Activated naive CD4-positive, alpha-beta T cell treated with anti-CD3 and anti-CD28 coated beads, Interleukin-2, amount 50 U/mL, for 24 hours (primary cell): ENCODE measurements at regions not wholly inside any gene's neighbourhood (a gene's known extent, or its start where the extent isn't known, plus 50 kb on each side); places are given as distances from the start of the nearest gene placed in this dataset.
"Not testable (repeated sequence)": the region's sequence is repeated elsewhere in the genome, so short reads cannot be mapped to it uniquely, and the experiment has no call there.

Experiments
- H3K27ac Mint-ChIP-seq: one replicate; pipeline ENCODE4 v1.8.0; 2021; ENCODE audit warnings: mild to moderate bottlenecking, mixed read lengths
- H3K27me3 Mint-ChIP-seq: one replicate; pipeline ENCODE4 v1.8.0; 2021; ENCODE audit warnings: mixed read lengths
- H3K36me3 Mint-ChIP-seq: one replicate; pipeline ENCODE4 v1.8.0; 2021; ENCODE audit warnings: mixed read lengths
- H3K4me1 Mint-ChIP-seq: one replicate; pipeline ENCODE4 v1.8.0; 2021; ENCODE audit warnings: mixed read lengths
- H3K4me3 Mint-ChIP-seq: one replicate; pipeline ENCODE4 v1.8.0; 2021; ENCODE audit warnings: mild to moderate bottlenecking, mixed read lengths
- H3K9me3 Mint-ChIP-seq: one replicate; pipeline ENCODE4 v1.8.0; 2021; ENCODE audit warnings: mixed read lengths

DNA sequence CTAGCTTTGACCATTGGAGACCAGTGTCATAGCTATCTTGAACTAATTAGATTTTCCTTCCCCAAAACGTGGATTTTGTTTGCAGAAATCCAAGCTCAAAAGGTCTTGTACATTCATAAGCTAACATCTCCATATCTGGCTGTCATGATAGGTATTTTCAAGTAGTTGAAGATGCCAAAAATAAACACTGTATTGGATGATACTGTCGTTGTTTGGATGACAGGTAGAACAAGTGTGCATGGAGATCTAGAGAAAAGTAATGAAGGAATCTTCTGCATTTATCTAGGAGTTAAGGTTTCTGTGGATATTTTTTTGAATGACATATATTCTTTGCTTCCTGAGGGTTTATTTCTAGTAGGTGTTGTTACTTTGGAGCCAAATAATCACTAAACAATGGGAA is 1696.1 kb downstream of the SI start:
- no peak overlapping the region for H3K27ac Mint-ChIP-seq
- H3K4me1 Mint-ChIP-seq = no peaks in the 10 kb centered on the region
- H3K36me3 Mint-ChIP-seq = no peaks in the 10 kb centered on the region
- no peak overlapping the region for H3K4me3 Mint-ChIP-seq
- peaks cover 7% of the 10 kb centered on the region for H3K9me3 Mint-ChIP-seq
- H3K27me3 Mint-ChIP-seq = no peaks in the 10 kb centered on the region

DNA sequence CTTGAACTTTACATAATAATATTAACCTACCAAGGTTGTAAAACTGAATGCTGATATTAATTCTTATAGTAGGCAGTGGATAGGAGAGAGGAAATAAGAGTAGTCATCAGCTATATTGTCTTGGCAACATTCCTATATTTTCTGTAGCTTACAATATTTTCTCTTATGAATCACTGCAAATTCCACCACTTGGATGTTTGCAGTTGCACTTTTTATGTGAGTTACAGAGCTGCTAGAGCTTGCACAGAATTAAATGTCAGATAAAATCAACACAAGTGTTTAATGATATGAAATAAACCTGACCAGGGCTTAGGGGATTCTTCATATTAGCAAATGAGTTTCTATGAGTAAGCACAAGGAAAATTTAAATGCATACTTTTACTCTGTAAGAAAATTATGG is 1710.1 kb downstream of the SI start:
- Mint-ChIP-seq H3K36me3 (no peaks in the 10 kb centered on the region), H3K9me3 (no peaks in the 10 kb centered on the region), H3K27me3 (no peaks in the 10 kb centered on the region), H3K4me1 (no peaks in the 10 kb centered on the region), H3K27ac (no peak overlapping the region), H3K4me3 (no peak overlapping the region)

DNA sequence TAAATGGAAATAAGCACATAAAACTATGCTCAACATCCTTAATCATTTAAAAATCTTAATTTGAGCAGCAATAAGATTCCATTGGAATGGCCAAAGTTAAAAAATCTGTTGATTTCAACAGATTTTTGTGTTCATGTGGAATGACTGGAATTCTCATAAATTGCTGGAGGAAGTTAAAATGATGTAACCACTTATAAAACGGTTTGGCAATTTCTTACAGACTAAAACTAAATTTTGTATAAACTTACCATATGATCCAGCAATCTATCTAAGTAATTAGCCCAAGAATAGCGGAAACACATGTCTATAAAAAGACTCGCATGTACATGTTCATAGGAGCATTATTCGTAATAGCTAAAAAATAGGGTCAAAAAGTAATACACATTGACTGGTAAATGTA is 1713.6 kb downstream of the SI start:
- Mint-ChIP-seq H3K36me3 (no peaks in the 10 kb centered on the region), H3K9me3 (no peaks in the 10 kb centered on the region), H3K27me3 (no peaks in the 10 kb centered on the region), H3K4me1 (no peaks in the 10 kb centered on the region), H3K4me3 (no peak overlapping the region), H3K27ac (no peak overlapping the region)

DNA sequence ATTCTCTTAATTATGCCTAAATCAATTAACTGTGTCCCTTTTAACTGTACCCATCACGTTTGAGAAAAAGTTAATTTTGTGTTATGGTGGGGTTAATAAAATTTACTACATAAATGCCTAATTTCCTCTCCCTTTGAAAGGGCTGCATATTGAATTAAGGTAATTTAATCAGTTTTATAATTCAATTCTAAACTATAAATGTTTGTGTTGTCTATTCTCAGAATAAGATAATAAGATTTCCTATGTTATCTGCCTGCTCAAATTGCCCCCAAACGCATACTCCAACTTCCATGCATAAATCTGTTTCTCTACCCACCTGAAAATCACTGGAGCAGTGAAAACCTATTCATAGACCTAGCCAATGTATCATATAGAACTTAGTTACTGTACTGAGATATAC is 1716.1 kb downstream of the SI start:
- no peaks in the 10 kb centered on the region for H3K36me3 Mint-ChIP-seq
- H3K4me1 Mint-ChIP-seq = no peaks in the 10 kb centered on the region
- no peak overlapping the region for H3K27ac Mint-ChIP-seq
- H3K27me3 Mint-ChIP-seq = no peaks in the 10 kb centered on the region
- no peak overlapping the region for H3K4me3 Mint-ChIP-seq
- no peaks in the 10 kb centered on the region for H3K9me3 Mint-ChIP-seq

DNA sequence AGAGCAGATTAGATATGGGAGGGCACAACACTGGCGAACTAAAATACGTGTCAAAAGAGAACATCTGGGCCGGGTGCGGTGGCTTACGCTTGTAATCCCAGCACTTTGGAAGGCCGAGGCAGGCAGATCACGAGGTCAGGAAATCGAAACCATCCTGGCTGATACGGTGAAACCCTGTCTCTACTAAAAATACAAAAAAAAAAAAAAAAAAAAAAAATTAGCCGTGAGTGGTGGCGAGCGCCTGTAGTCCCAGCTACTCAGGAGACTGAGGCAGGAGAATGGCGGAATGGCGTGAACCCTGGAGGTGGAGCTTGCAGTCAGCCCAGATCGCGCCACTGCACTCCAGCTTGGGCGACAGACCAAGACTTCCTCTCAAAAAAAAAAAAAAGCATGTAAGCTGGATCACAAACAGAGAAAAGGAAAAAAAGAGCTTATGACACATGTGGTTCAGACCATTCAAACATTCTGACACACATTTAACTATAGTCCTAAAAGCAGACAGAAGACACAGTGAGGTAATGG is 1716.9 kb downstream of the SI start:
- not testable (repeated sequence) for H3K9me3 Mint-ChIP-seq, H3K4me3 Mint-ChIP-seq, H3K4me1 Mint-ChIP-seq, H3K36me3 Mint-ChIP-seq, H3K27ac Mint-ChIP-seq, H3K27me3 Mint-ChIP-seq

DNA sequence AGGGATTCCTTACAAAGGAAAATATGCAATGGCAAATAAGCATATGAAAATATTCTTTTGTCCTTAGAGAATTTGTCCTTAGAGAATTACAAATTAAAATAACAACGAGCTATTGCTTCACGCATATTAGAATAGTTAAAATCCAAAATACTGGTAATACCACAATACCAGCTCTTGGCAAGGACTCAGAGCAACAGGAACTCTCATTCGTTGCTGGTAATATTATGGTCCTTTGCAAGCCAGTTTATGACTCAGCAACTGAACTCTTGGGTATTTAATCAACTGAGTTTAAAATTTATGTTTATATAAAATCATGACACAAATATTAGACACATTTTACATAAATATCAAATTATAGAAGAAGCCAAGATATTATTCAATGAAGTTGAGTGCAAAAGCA is 1730.4 kb downstream of the SI start:
- no peaks in the 10 kb centered on the region for H3K4me1 Mint-ChIP-seq
- no peaks in the 10 kb centered on the region for H3K27me3 Mint-ChIP-seq
- peaks cover 4% of the 10 kb centered on the region for H3K9me3 Mint-ChIP-seq
- no peaks in the 10 kb centered on the region for H3K36me3 Mint-ChIP-seq
- H3K4me3 Mint-ChIP-seq = no peak overlapping the region
- H3K27ac Mint-ChIP-seq = no peak overlapping the region

DNA sequence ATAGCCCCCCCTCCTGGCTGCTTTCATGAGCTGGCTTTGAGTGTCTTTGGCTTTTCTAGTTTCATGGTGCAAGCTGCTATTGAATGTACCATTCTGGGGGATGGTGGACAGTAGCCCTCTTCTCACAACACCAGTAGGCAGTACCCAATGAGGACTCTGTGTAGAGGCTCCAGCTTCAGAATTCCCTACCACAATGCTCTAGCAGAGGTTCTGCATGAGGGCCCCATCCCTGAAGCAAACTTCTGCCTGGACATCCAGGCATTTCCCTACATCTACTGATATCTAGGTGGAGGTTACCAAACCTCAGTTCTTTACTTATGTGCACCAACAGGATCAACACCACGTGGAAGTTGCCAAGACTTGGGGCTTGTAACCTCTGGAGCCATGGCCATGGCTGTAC is 1742.9 kb downstream of the SI start:
- Mint-ChIP-seq H3K27ac (no peak overlapping the region), H3K36me3 (no peaks in the 10 kb centered on the region), H3K4me1 (no peaks in the 10 kb centered on the region), H3K9me3 (peaks cover 8% of the 10 kb centered on the region), H3K27me3 (no peaks in the 10 kb centered on the region), H3K4me3 (no peak overlapping the region)

DNA sequence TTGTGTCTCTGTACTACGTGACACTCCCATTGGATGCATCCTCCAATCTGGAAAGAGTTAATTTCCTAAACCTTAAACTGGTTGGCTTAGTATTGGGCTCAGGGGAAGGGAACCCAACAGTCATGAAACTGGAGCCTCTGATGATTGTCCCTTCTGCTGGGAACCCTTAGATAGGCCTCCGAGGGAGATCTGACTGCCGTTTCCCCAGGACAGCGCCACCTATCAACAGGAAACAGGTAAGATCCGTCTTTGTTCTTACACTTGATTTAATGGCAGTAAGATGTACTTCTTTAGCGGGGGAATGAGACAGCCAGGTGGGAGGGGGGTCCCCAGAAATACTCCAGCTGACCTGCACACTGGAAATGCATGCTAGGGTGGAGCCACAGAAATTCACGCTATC is 1749.6 kb downstream of the SI start:
- H3K36me3 Mint-ChIP-seq = no peaks in the 10 kb centered on the region

DNA sequence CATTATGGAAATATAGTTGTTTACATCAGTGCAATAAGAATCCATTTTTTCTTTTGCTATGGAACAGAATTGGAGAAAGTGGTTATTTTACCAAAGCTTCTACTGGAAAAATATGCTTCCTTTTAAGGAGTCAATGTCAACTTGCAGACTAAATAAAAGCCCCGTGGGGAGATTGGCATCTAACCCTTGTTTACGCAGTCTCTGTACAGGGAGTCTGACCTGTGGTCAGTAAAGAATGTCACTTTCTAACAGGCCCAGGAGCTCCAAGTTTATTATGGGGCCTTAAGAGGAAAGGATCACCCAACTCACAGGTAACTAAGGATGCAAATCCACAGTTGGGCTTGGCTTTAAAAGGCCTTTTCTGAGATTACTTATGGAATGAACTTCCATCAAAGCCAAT is 1751.2 kb downstream of the SI start:
- H3K4me3 Mint-ChIP-seq = no peak overlapping the region
- no peaks in the 10 kb centered on the region for H3K4me1 Mint-ChIP-seq
- peaks cover 4% of the 10 kb centered on the region for H3K9me3 Mint-ChIP-seq
- no peak overlapping the region for H3K27ac Mint-ChIP-seq
- no peaks in the 10 kb centered on the region for H3K27me3 Mint-ChIP-seq
- H3K36me3 Mint-ChIP-seq = no peaks in the 10 kb centered on the region

More for the DNA sequence above, 1749.6 kb downstream of the SI start:
- no peaks in the 10 kb centered on the region for H3K4me1 Mint-ChIP-seq
- no peak overlapping the region for H3K27ac Mint-ChIP-seq
- no peak overlapping the region for H3K4me3 Mint-ChIP-seq
- peaks cover 4% of the 10 kb centered on the region for H3K9me3 Mint-ChIP-seq
- no peaks in the 10 kb centered on the region for H3K27me3 Mint-ChIP-seq

DNA sequence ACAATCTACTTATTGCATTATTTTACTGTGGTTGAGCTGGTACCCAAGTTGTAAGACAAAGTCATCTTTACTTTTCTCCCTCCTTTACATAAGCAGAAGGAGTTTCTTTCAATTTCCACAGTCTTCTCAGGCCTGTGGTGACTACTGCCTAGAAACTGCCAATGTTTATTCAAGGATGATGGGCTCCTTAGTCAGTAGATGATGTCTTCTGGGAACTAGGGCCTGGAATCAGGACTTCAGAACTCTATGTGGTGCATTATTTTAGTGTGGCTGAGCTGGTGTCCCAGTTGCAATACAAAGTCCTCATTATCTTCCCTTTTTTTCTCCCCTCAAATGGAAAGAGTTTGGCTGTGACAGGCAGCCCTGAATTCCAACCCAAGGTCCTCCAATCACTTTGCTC is 1762.5 kb downstream of the SI start:
- no peaks in the 10 kb centered on the region for H3K36me3 Mint-ChIP-seq
- H3K27me3 Mint-ChIP-seq = no peaks in the 10 kb centered on the region
- no peak overlapping the region for H3K4me3 Mint-ChIP-seq
- H3K9me3 Mint-ChIP-seq = no peaks in the 10 kb centered on the region
- H3K4me1 Mint-ChIP-seq = no peaks in the 10 kb centered on the region
- no peak overlapping the region for H3K27ac Mint-ChIP-seq

DNA sequence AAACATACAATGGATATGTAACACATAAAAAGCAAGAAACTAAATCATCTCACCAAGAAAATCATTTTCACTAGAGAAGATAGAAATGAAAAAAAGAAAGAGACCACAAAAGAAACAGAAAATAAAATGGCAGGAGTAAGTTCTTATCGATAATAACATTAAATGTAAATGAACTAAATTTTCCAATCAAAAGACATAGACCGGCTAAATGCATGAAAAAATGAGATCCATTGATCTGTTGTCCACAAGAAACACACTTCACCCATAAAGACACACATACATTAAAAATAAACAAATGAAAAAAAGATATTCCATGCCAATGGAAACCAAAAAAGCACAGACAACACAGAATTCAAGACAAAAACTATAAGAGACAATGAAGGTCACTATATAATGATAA is 1771.9 kb downstream of the SI start:
- Mint-ChIP-seq H3K27ac (no peak overlapping the region), H3K9me3 (peaks cover 13% of the 10 kb centered on the region), H3K27me3 (no peaks in the 10 kb centered on the region), H3K4me3 (no peak overlapping the region), H3K4me1 (no peaks in the 10 kb centered on the region), H3K36me3 (no peaks in the 10 kb centered on the region)

DNA sequence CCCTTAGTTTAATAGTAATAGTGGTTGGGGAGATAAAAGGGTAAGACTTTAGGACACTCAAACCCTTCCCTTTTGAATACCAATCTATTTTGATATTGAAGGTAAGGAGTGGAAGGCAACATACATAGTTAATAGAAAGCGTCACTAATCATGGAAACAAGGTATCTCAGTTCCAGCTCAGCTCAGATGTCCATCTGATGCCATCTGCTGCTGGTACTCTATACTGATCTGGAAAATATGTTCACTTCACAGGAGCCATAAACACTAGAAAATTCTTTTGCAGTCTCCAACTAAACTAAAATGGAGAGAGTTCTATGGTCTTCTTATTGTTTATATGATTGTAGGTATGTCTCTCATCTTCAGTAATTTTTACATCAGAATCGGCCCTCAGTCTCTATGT is 1777.1 kb downstream of the OTOL1 start:
- H3K9me3 Mint-ChIP-seq = peaks cover 4% of the 10 kb centered on the region
- H3K27me3 Mint-ChIP-seq = no peaks in the 10 kb centered on the region
- H3K36me3 Mint-ChIP-seq = no peaks in the 10 kb centered on the region
- no peaks in the 10 kb centered on the region for H3K4me1 Mint-ChIP-seq
- H3K4me3 Mint-ChIP-seq = no peak overlapping the region
- H3K27ac Mint-ChIP-seq = no peak overlapping the region

DNA sequence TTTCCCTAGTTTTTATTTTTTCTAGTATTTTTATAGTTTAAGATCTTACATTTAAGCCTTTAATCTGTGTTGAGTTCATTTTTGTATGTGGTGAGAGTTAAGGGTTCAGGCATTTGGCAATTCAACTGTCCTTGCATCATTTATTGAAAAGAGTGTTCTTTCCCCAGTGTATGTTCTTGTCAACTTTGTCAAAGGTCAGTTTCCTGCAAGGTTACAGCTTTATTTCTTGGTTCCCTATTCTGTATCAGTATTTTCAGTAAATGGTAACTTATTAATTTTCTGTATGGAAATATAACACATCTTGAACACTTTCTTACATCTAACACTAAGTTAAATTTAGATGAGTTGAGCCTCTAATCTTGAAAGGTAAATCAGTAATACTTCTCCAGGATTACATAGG is 1770.1 kb downstream of the OTOL1 start:
- H3K4me3 Mint-ChIP-seq = no peak overlapping the region
- H3K27me3 Mint-ChIP-seq = no peaks in the 10 kb centered on the region
- H3K9me3 Mint-ChIP-seq = peaks cover 12% of the 10 kb centered on the region
- no peaks in the 10 kb centered on the region for H3K4me1 Mint-ChIP-seq
- H3K36me3 Mint-ChIP-seq = no peaks in the 10 kb centered on the region
- no peak overlapping the region for H3K27ac Mint-ChIP-seq

DNA sequence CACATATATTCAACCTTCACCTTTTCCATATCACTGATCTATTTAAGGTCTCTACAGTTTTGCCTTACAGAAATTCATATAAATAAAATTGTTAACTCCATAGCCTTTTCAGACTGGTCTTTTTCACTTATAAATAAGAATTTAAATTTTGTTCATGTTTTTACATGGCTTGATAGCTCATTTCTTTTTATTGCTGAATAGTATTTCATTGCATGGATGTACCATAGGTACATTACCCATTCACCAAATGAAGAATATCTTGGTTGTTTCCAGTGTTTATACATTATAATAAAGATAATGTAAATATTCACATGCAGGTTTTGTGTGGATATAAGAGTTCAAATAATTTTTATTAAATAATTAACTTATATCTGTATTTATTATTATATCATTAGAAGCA is 1765.0 kb downstream of the OTOL1 start:
- H3K27ac Mint-ChIP-seq = no peak overlapping the region
- no peaks in the 10 kb centered on the region for H3K27me3 Mint-ChIP-seq
- H3K4me1 Mint-ChIP-seq = no peaks in the 10 kb centered on the region
- H3K9me3 Mint-ChIP-seq = peaks cover 19% of the 10 kb centered on the region
- no peaks in the 10 kb centered on the region for H3K36me3 Mint-ChIP-seq
- H3K4me3 Mint-ChIP-seq = no peak overlapping the region

DNA sequence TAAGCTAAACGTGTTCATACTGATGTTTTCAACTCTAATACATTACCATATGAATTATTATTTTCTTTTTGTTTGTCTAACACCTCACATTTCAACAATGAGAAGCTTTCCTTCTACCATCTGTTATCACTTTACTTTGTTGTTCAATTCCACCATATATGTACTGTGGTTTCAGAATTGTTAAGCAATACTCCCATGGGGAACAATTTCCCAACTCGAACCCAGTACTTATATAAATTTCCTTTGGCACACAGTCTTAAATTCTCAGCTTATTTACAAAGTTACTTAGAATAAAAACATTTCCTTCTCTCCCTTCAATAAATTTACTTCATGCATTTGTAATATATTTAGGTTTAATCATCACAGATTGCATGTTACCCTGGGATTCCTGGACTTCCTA is 1764.4 kb downstream of the OTOL1 start:
- no peak overlapping the region for H3K27ac Mint-ChIP-seq
- H3K9me3 Mint-ChIP-seq = peaks cover 19% of the 10 kb centered on the region
- no peaks in the 10 kb centered on the region for H3K27me3 Mint-ChIP-seq
- no peaks in the 10 kb centered on the region for H3K36me3 Mint-ChIP-seq
- no peak overlapping the region for H3K4me3 Mint-ChIP-seq
- H3K4me1 Mint-ChIP-seq = no peaks in the 10 kb centered on the region

DNA sequence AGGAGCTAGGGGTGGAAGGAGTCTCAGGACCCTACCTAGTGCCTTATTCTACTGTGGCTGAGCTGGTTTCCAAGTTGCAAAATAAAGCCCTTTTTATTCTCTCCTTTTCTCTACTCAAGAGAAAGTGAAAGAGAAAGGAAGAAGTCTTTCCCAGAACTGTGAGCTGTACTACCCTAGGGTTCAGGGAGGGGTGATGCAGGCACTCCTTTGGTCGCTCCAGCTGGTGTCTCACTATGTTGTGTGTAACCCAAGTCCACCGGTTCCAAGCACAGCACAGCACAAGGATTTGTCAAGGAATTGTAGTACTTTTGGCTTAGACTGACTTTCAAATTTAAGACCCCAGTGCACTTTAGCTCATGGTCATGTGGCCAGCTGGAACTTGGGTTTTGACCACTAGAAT is 1721.7 kb downstream of the OTOL1 start:
- Mint-ChIP-seq H3K27me3 (no peaks in the 10 kb centered on the region), H3K36me3 (no peaks in the 10 kb centered on the region), H3K27ac (no peak overlapping the region), H3K9me3 (no peaks in the 10 kb centered on the region), H3K4me1 (no peaks in the 10 kb centered on the region), H3K4me3 (no peak overlapping the region)

DNA sequence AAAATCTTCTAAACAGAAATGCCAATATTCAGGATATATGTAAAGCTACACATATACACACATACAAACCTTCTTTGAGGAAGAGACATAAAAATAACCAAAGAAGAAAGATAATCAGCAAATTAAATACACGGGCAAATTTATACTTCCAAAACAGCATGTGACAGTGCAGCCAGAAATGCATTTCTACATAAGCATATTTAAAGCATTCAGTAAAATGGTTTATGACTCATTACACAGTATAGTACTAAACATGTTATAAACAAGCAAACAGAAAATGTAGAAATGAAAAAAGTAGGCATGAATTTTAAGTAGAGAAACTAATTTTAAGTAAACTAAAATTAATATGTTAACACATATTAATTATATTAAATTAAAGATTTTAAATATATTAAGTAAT is 1717.2 kb downstream of the OTOL1 start:
- Mint-ChIP-seq H3K36me3 (no peaks in the 10 kb centered on the region), H3K4me3 (no peak overlapping the region), H3K27ac (no peak overlapping the region), H3K9me3 (no peaks in the 10 kb centered on the region), H3K4me1 (no peaks in the 10 kb centered on the region), H3K27me3 (no peaks in the 10 kb centered on the region)
